AG09309 (cell line): ENCODE measurements at regions not wholly inside any gene's neighbourhood (a gene's known extent, or its start where the extent isn't known, plus 50 kb on each side); places are given as distances from the start of the nearest gene placed in this dataset.

Experiments
- DNase-seq: peaks from one replicate; pipeline ENCODE4 v3.0.0-alpha.2; 2010; ENCODE audit warnings: low read depth
- H3K4me3 ChIP-seq: 2 replicates; pipeline ENCODE4 v1.5.1; 2011; ENCODE audit warnings: mild to moderate bottlenecking, low read depth, low read length, moderate library complexity; ENCODE audit not compliant: control insufficient read depth
- CTCF ChIP-seq: IDR thresholded peaks from 2 replicates; pipeline ENCODE4 v1.5.1; 2011; ENCODE audit warnings: mild to moderate bottlenecking, low read depth, low read length, inconsistent platforms; ENCODE audit not compliant: insufficient read depth, control insufficient read depth; ENCODE audit errors: missing control alignments

- no peak for TF ChIP-seq CTCF
- DNase-seq = no peak
- no peak overlapping the region for H3K4me3 ChIP-seq
Observed at GRCh38 chr2:14552818-14553217, 79.7 kb upstream of the LRATD1 start.

- H3K4me3 ChIP-seq = no peak overlapping the region
- TF ChIP-seq CTCF = no peak
- no peak for DNase-seq
Observed at GRCh38 chr2:14554849-14555545, 77.5 kb upstream of the LRATD1 start.

- DNase-seq = no peak
- H3K4me3 ChIP-seq = no peak overlapping the region
Observed at GRCh38 chr2:14557111-14557510, 75.4 kb upstream of the LRATD1 start.

GRCh38 chr2:14557916-14558315, 74.6 kb upstream of the LRATD1 start:
- DNase-seq = no peak
- TF ChIP-seq CTCF = no peak
- H3K4me3 ChIP-seq = no peak overlapping the region

More at GRCh38 chr2:14557111-14557510, 75.4 kb upstream of the LRATD1 start:
- no peak for TF ChIP-seq CTCF

- no peak for TF ChIP-seq CTCF
- H3K4me3 ChIP-seq = no peak overlapping the region
- DNase-seq = no peak
Observed at GRCh38 chr2:14558335-14558919, 74.1 kb upstream of the LRATD1 start.

- TF ChIP-seq CTCF = no peak
- DNase-seq = no peak
Observed at GRCh38 chr2:14560716-14561115, 71.8 kb upstream of the LRATD1 start.

More at GRCh38 chr2:14560716-14561115, 71.8 kb upstream of the LRATD1 start:
- no peak overlapping the region for H3K4me3 ChIP-seq
